Fibroblast of peridontal ligament (primary cell): ENCODE measurements at regions not wholly inside any gene's neighbourhood (a gene's known extent, or its start where the extent isn't known, plus 50 kb on each side); places are given as distances from the start of the nearest gene placed in this dataset.
A peak's percentile ranks its signal among the peaks of the same experiment; 100 is the strongest.

Experiments used
- DNase-seq: peaks from one replicate; pipeline ENCODE4 v3.0.0-alpha.2; 2010; ENCODE audit errors: extremely low read depth

GRCh38 chr6:1257778-1258177, 54.1 kb upstream of the FOXQ1 start:
- DNase-seq: no peak

- DNase-seq: no peak
Observed at GRCh38 chr6:1256435-1257008, 55.4 kb upstream of the FOXQ1 start.

- peak; percentile 55 for DNase-seq
Observed at GRCh38 chr6:1255636-1256365, 56.1 kb upstream of the FOXQ1 start.

- DNase-seq: no peak
Observed at GRCh38 chr6:1254326-1254725, 57.6 kb upstream of the FOXQ1 start.

GRCh38 chr6:1253816-1254215, 58.1 kb upstream of the FOXQ1 start:
- no peak for DNase-seq

- DNase-seq: no peak
Observed at GRCh38 chr6:1251198-1252155, 60.4 kb upstream of the FOXQ1 start.

GRCh38 chr6:1250489-1251197, 61.3 kb upstream of the FOXQ1 start:
- DNase-seq: peak; percentile 66

- DNase-seq: no peak
Observed at GRCh38 chr6:1247894-1248293, 64.0 kb upstream of the FOXQ1 start.

- DNase-seq: no peak
Observed at GRCh38 chr6:1247056-1247455, 64.8 kb upstream of the FOXQ1 start.

- no peak for DNase-seq
Observed at GRCh38 chr6:1244941-1245340, 67.0 kb upstream of the FOXQ1 start.

- DNase-seq: no peak
Observed at GRCh38 chr6:1244278-1244677, 67.6 kb upstream of the FOXQ1 start.

- peak; percentile 69 for DNase-seq
Observed at GRCh38 chr6:1242446-1242845, 69.5 kb upstream of the FOXQ1 start.

GRCh38 chr6:1242021-1242420, 69.9 kb upstream of the FOXQ1 start:
- no peak for DNase-seq

GRCh38 chr6:1240766-1241318, 71.1 kb upstream of the FOXQ1 start:
- no peak for DNase-seq

- DNase-seq: no peak
Observed at GRCh38 chr6:1239805-1240204, 72.1 kb upstream of the FOXQ1 start.

- no peak for DNase-seq
Observed at GRCh38 chr6:1238040-1238439, 73.9 kb upstream of the FOXQ1 start.

- DNase-seq: no peak
Observed at GRCh38 chr6:1237636-1238035, 74.3 kb upstream of the FOXQ1 start.

- DNase-seq: no peak
Observed at GRCh38 chr6:1235825-1236224, 76.1 kb upstream of the FOXQ1 start.

GRCh38 chr6:1233924-1234323, 78.0 kb upstream of the FOXQ1 start:
- DNase-seq: no peak

- no peak for DNase-seq
Observed at GRCh38 chr6:1232578-1232977, 79.3 kb upstream of the FOXQ1 start.

GRCh38 chr6:1231941-1232340, 80.0 kb upstream of the FOXQ1 start:
- no peak for DNase-seq
